ENCODE measurements at regions not wholly inside any gene's neighbourhood (a gene's known extent, or its start where the extent isn't known, plus 50 kb on each side); places are given as distances from the start of the nearest gene placed in this dataset.

DNA sequence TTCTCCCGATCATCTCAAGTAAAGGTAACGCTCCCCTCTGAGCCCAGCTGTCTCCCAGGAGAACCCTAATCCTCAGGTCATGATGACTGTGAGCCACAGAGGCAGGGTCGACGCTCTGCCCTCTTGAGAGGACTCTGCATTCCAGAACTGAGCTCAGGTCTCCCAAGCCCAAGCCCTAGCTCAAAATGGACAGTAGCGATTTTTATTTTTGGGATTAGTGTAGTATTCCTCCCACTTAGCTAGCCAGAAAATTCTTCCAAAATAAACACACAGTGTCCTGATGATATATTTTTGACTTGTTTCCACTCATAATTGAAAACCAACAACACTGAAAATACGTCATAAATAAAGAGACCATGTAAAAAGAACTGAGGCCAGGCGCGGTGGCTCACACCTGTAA lies 462.0 kb upstream of the MGMT start:
- POLR2A ChIA-PET, result no interaction called here
- H3K9me3 Mint-ChIP-seq (ENCODE audit: insufficient read depth), result peaks cover 7% of the 10 kb centered on the region
- CTCF ChIA-PET, result no interaction called here
- H3K4me3 Mint-ChIP-seq, result no peak overlapping the region
- H3K27me3 Mint-ChIP-seq (ENCODE audit: low read depth), result no peaks in the 10 kb centered on the region
- no peaks in the 10 kb centered on the region for H3K36me3 Mint-ChIP-seq (ENCODE audit: low read depth)
- ATAC-seq (no peak), DNase-seq (no peak)
- H3K27ac Mint-ChIP-seq, result no peak overlapping the region
- no peaks in the 10 kb centered on the region for H3K4me1 Mint-ChIP-seq (ENCODE audit: low read depth)

- CTCF ChIA-PET, result no interaction called here
- POLR2A ChIA-PET, result no interaction called here
These were observed 461.2 kb upstream of the MGMT start for GRCh38 chr10:129005804-129006203.

GRCh38 chr10:129018511-129018910 lies 448.5 kb upstream of the MGMT start:
- DNase-seq (no peak), ATAC-seq (no peak)
- H3K36me3 Mint-ChIP-seq (ENCODE audit: low read depth), result no peaks in the 10 kb centered on the region
- H3K4me3 Mint-ChIP-seq, result no peak overlapping the region
- no peaks in the 10 kb centered on the region for H3K9me3 Mint-ChIP-seq (ENCODE audit: insufficient read depth)
- ChIA-PET POLR2A (no interaction called here), CTCF (no interaction called here)
- H3K27me3 Mint-ChIP-seq (ENCODE audit: low read depth), result no peaks in the 10 kb centered on the region
- no peak overlapping the region for H3K27ac Mint-ChIP-seq
- no peaks in the 10 kb centered on the region for H3K4me1 Mint-ChIP-seq (ENCODE audit: low read depth)

More at GRCh38 chr10:129005804-129006203, 461.2 kb upstream of the MGMT start:
- Mint-ChIP-seq H3K4me1 (ENCODE audit: low read depth) (no peaks in the 10 kb centered on the region), H3K4me3 (no peak overlapping the region), H3K27ac (no peak overlapping the region), H3K27me3 (ENCODE audit: low read depth) (no peaks in the 10 kb centered on the region), H3K36me3 (ENCODE audit: low read depth) (no peaks in the 10 kb centered on the region), H3K9me3 (ENCODE audit: insufficient read depth) (peaks cover 7% of the 10 kb centered on the region)
- DNase-seq (no peak), ATAC-seq (no peak)

DNA sequence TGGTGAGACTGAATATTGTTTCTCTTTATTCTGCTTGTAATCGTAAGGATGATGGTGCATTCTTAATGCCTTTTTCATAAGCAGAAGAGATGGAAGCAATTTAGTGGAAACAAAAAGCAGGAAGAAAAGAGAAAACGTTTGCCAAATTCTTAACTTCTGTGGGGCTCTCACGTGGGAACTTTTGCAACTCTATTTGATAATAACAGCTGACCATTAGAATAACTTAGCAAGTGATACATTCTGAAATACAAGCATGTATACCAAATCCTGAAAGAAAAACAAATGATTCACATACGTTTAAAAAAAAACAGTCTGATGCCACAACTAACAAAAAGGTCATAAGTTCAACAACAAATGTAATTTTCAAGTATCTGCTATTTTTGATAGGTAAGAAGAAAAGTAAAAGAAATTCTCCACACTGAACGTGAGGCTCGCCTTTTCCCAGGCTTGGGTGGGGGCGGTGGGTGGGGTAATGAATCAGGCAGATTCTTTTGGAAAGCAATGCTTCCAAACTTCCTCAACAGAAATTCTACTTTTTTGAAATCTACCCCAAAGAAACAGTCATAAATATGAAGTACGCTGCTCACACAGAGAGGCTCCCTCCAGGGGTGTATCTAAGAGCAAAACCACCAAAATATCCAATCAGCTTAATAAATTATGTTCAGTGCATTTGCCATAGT lies 446.2 kb upstream of the MGMT start:
- Mint-ChIP-seq H3K4me3 (no peak overlapping the region), H3K36me3 (ENCODE audit: low read depth) (no peaks in the 10 kb centered on the region), H3K9me3 (ENCODE audit: insufficient read depth) (no peaks in the 10 kb centered on the region), H3K27ac (no peak overlapping the region), H3K4me1 (ENCODE audit: low read depth) (no peaks in the 10 kb centered on the region), H3K27me3 (ENCODE audit: low read depth) (no peaks in the 10 kb centered on the region)
- DNase-seq, result no peak
- ChIA-PET CTCF (no interaction called here), POLR2A (no interaction called here)
- no peak for ATAC-seq

- ATAC-seq (no peak), DNase-seq (no peak)
- CTCF ChIA-PET, result no interaction called here
- POLR2A ChIA-PET, result no interaction called here
- no peak overlapping the region for H3K27ac Mint-ChIP-seq
- H3K9me3 Mint-ChIP-seq (ENCODE audit: insufficient read depth), result no peaks in the 10 kb centered on the region
- no peak overlapping the region for H3K4me3 Mint-ChIP-seq
- H3K36me3 Mint-ChIP-seq (ENCODE audit: low read depth), result no peaks in the 10 kb centered on the region
- H3K27me3 Mint-ChIP-seq (ENCODE audit: low read depth), result no peaks in the 10 kb centered on the region
- H3K4me1 Mint-ChIP-seq (ENCODE audit: low read depth), result no peaks in the 10 kb centered on the region
These were observed 445.3 kb upstream of the MGMT start for GRCh38 chr10:129021594-129022304.

GRCh38 chr10:129023082-129023481 lies 444.0 kb upstream of the MGMT start:
- no peaks in the 10 kb centered on the region for H3K27me3 Mint-ChIP-seq (ENCODE audit: low read depth)
- POLR2A ChIA-PET, result no interaction called here
- H3K4me3 Mint-ChIP-seq, result no peak overlapping the region
- no peak overlapping the region for H3K27ac Mint-ChIP-seq
- no peaks in the 10 kb centered on the region for H3K9me3 Mint-ChIP-seq (ENCODE audit: insufficient read depth)
- CTCF ChIA-PET, result no interaction called here
- no peak for ATAC-seq
- no peaks in the 10 kb centered on the region for H3K36me3 Mint-ChIP-seq (ENCODE audit: low read depth)
- DNase-seq, result no peak
- no peaks in the 10 kb centered on the region for H3K4me1 Mint-ChIP-seq (ENCODE audit: low read depth)

- no peak overlapping the region for H3K27ac Mint-ChIP-seq
- no peaks in the 10 kb centered on the region for H3K27me3 Mint-ChIP-seq (ENCODE audit: low read depth)
- ATAC-seq, result no peak
- no peaks in the 10 kb centered on the region for H3K36me3 Mint-ChIP-seq (ENCODE audit: low read depth)
- ChIA-PET CTCF (no interaction called here), POLR2A (no interaction called here)
- no peaks in the 10 kb centered on the region for H3K4me1 Mint-ChIP-seq (ENCODE audit: low read depth)
- no peaks in the 10 kb centered on the region for H3K9me3 Mint-ChIP-seq (ENCODE audit: insufficient read depth)
- DNase-seq, result no peak
- H3K4me3 Mint-ChIP-seq, result no peak overlapping the region
These were observed 443.0 kb upstream of the MGMT start for GRCh38 chr10:129024046-129024445.

DNA sequence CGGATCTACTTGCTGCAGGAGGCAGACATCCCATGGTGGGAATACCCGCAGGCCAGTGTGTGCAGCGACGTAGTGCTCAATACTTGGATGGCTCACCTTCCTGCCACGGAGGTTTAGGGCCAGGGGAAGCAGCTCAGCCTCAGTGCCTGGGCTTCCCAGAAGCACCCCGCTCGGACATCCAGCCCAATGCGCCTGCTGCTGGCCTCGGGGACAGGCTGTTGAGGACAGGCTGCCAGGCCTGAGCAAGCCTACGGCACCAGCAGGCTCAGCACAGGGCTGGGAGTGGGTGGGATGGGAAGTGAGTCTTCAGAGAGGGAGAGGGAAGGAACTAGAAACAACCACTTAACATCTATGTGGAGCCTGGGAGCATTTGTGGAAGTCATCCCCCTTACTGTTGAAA lies 441.3 kb upstream of the MGMT start:
- Mint-ChIP-seq H3K36me3 (ENCODE audit: low read depth) (no peaks in the 10 kb centered on the region), H3K27ac (no peak overlapping the region), H3K4me1 (ENCODE audit: low read depth) (no peaks in the 10 kb centered on the region), H3K9me3 (ENCODE audit: insufficient read depth) (no peaks in the 10 kb centered on the region), H3K27me3 (ENCODE audit: low read depth) (no peaks in the 10 kb centered on the region), H3K4me3 (no peak overlapping the region)
- POLR2A ChIA-PET, result no interaction called here
- CTCF ChIA-PET, result no interaction called here
- DNase-seq (no peak), ATAC-seq (no peak)

DNA sequence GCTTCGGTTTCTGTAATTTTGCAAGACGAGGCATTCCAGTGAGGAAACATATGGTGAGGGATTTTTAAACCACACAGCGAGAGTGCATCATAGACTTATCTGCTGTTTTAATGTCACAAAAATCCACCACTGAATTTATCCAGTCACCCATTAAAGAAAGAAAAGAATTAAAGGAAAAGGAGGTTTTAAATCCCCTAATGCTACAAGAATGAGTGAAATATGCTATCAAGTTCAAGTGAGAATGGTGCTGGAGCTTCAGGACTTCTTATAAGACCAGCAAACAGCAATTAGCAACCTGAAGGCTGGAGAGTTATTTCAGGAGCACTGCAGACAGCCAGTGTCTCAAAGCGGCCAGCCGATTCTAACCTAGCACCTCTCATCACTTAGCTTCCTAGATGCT lies 439.1 kb upstream of the MGMT start:
- no peaks in the 10 kb centered on the region for H3K9me3 Mint-ChIP-seq (ENCODE audit: insufficient read depth)
- no peak overlapping the region for H3K4me3 Mint-ChIP-seq
- no peak overlapping the region for H3K27ac Mint-ChIP-seq
- H3K4me1 Mint-ChIP-seq (ENCODE audit: low read depth), result peaks cover 13% of the 10 kb centered on the region
- H3K27me3 Mint-ChIP-seq (ENCODE audit: low read depth), result peaks cover 4% of the 10 kb centered on the region
- ChIA-PET CTCF (interaction anchor here (0.7 kb wide), 1 partner anchor 304 kb away, joined by 5 read pairs; no protein-coding TSS in a partner anchor), POLR2A (no interaction called here)
- ATAC-seq (no peak), DNase-seq (no peak)
- no peaks in the 10 kb centered on the region for H3K36me3 Mint-ChIP-seq (ENCODE audit: low read depth)

- H3K27ac Mint-ChIP-seq, result no peak overlapping the region
- H3K4me1 Mint-ChIP-seq (ENCODE audit: low read depth), result peaks cover 13% of the 10 kb centered on the region
- H3K36me3 Mint-ChIP-seq (ENCODE audit: low read depth), result no peaks in the 10 kb centered on the region
- H3K4me3 Mint-ChIP-seq, result no peak overlapping the region
- ATAC-seq (no peak), DNase-seq (no peak)
- ChIA-PET CTCF (interaction anchor here (0.7 kb wide), 1 partner anchor 304 kb away, joined by 5 read pairs; no protein-coding TSS in a partner anchor), POLR2A (no interaction called here)
- peaks cover 6% of the 10 kb centered on the region for H3K27me3 Mint-ChIP-seq (ENCODE audit: low read depth)
- H3K9me3 Mint-ChIP-seq (ENCODE audit: insufficient read depth), result no peaks in the 10 kb centered on the region
These were observed 438.6 kb upstream of the MGMT start for GRCh38 chr10:129028451-129028850.

- peaks cover 10% of the 10 kb centered on the region for H3K27me3 Mint-ChIP-seq (ENCODE audit: low read depth)
- no peak overlapping the region for H3K4me3 Mint-ChIP-seq
- ChIA-PET POLR2A (no interaction called here), CTCF (no interaction called here)
- H3K27ac Mint-ChIP-seq, result no peak overlapping the region
- H3K4me1 Mint-ChIP-seq (ENCODE audit: low read depth), result peaks cover 19% of the 10 kb centered on the region
- no peak for ATAC-seq
- no peaks in the 10 kb centered on the region for H3K9me3 Mint-ChIP-seq (ENCODE audit: insufficient read depth)
- no peaks in the 10 kb centered on the region for H3K36me3 Mint-ChIP-seq (ENCODE audit: low read depth)
- DNase-seq, result no peak
These were observed 438.0 kb upstream of the MGMT start for GRCh38 chr10:129029051-129029450.

DNA sequence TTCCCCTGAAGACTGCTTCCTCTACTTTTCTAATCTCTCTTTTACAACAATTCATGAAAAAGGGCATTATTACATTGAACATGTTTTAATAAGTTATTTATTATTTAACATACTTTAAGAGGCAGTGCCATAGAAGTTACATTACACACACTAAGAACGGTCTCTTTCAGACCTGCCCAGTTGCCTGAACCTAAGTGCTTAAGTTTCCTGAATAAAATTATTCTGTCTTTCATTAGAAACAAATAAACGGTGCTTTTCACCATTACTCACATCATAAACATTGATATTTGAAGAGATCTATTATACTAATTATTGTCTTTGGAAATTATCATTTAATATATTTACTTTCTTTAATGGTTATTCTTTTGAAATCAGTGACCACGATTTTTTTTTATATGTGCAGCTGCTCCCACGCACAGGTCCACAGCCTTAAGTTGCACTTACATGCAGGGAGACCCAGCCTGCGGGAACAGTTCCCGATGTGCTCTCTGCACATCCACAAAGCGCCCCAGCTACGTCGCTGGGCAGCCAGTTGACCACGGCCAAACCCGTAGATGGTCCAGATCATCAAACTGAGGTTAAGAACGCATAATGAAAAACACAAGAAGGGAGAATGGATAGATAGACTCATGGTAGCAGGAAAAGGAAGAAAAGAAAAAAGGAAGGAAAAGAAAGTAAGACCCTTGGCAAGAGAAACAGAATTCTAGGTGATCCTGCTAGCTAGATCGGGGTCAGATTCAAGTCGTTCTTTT lies 437.0 kb upstream of the MGMT start:
- no peaks in the 10 kb centered on the region for H3K9me3 Mint-ChIP-seq (ENCODE audit: insufficient read depth)
- peaks cover 24% of the 10 kb centered on the region for H3K4me1 Mint-ChIP-seq (ENCODE audit: low read depth)
- POLR2A ChIA-PET, result no interaction called here
- H3K27ac Mint-ChIP-seq, result no peak overlapping the region
- no peak for DNase-seq
- H3K4me3 Mint-ChIP-seq, result no peak overlapping the region
- H3K36me3 Mint-ChIP-seq (ENCODE audit: low read depth), result no peaks in the 10 kb centered on the region
- CTCF ChIA-PET, result interaction anchor here (0.6 to 2.7 kb wide), 4 partner anchors 30 to 1283 kb away, joined by 3 to 20 read pairs (median 5); no protein-coding TSS in a partner anchor
- ATAC-seq, result no peak
- H3K27me3 Mint-ChIP-seq (ENCODE audit: low read depth), result peaks cover 12% of the 10 kb centered on the region
